ENCODE measurements at regions not wholly inside any gene's neighbourhood (a gene's known extent, or its start where the extent isn't known, plus 50 kb on each side); places are given as distances from the start of the nearest gene placed in this dataset.

DNA sequence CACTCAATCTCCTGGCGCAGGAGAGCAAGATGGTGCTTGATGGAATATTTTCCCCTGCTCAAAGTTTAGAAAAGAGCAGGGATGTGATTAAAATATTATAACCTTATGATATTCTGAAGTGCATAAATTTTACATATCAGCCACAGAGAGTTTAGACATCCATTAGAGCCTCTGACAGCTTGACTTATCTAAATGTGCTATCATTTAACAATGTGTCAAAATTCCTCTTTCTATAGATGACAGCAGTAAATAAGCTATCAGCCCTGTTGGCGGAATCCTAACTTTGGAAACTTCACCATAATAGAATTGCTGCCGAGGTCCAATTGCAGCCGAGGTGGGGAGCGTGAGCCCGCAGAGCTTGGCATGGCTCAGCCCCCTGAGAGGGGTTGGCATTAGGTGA, 117.7 kb upstream of the MYL2 start:
- no peak for TF ChIP-seq CTCF (conservative IDR thresholded peaks at IDR 0.05; ENCODE audit: low read depth, low read length)
- H3K4me1 ChIP-seq (ENCODE audit: low read depth, poor library complexity, severe bottlenecking): no peaks in the 10 kb centered on the region
- no peaks in the 10 kb centered on the region for H3K27me3 ChIP-seq (ENCODE audit: insufficient read depth, low read depth)
- H3K4me3 ChIP-seq (IDR thresholded peaks at IDR 0.05; ENCODE audit: insufficient read depth, low read depth, low read length): no peak overlapping the region
- no peak overlapping the region for H3K9ac ChIP-seq
- no peak overlapping the region for H2AFZ ChIP-seq (ENCODE audit: low read depth)
- no peaks in the 10 kb centered on the region for H4K20me1 ChIP-seq (ENCODE audit: insufficient read depth)
- H3K79me2 ChIP-seq (ENCODE audit: insufficient read depth, low read depth): no peaks in the 10 kb centered on the region
- no peaks in the 10 kb centered on the region for H3K36me3 ChIP-seq (ENCODE audit: insufficient read depth)
- no peak overlapping the region for H3K4me2 ChIP-seq
- H3K27ac ChIP-seq: no peak overlapping the region

DNA sequence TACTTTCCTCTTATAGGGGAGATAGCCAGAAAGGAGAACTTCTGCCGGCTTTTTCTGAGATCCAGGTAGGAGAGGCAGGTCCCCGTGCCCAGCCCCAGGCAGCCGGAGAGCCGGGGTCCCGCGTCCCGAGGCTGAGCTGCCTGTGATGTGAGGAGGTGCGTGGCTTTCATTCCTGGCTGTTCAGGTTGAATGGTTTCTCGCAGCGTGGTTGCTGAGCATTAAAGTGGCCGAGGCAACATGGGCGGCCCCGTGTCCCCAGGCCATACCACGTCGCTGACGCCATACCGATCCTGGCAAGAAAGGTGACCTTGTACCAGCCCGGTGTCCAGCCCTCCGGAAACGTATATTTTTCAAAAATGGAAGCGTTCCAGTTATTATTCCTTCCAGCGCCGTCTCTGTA, 116.7 kb upstream of the MYL2 start:
- no peak overlapping the region for H3K4me2 ChIP-seq
- H2AFZ ChIP-seq (ENCODE audit: low read depth): no peak overlapping the region
- H3K36me3 ChIP-seq (ENCODE audit: insufficient read depth): no peaks in the 10 kb centered on the region
- H3K9ac ChIP-seq: no peak overlapping the region
- no peak overlapping the region for H3K4me3 ChIP-seq (IDR thresholded peaks at IDR 0.05; ENCODE audit: insufficient read depth, low read depth, low read length)
- H3K27me3 ChIP-seq (ENCODE audit: insufficient read depth, low read depth): no peaks in the 10 kb centered on the region
- H3K79me2 ChIP-seq (ENCODE audit: insufficient read depth, low read depth): no peaks in the 10 kb centered on the region
- TF ChIP-seq CTCF (conservative IDR thresholded peaks at IDR 0.05; ENCODE audit: low read depth, low read length): no peak
- H3K27ac ChIP-seq: no peak overlapping the region
- H3K4me1 ChIP-seq (ENCODE audit: low read depth, poor library complexity, severe bottlenecking): no peaks in the 10 kb centered on the region
- no peaks in the 10 kb centered on the region for H4K20me1 ChIP-seq (ENCODE audit: insufficient read depth)

DNA sequence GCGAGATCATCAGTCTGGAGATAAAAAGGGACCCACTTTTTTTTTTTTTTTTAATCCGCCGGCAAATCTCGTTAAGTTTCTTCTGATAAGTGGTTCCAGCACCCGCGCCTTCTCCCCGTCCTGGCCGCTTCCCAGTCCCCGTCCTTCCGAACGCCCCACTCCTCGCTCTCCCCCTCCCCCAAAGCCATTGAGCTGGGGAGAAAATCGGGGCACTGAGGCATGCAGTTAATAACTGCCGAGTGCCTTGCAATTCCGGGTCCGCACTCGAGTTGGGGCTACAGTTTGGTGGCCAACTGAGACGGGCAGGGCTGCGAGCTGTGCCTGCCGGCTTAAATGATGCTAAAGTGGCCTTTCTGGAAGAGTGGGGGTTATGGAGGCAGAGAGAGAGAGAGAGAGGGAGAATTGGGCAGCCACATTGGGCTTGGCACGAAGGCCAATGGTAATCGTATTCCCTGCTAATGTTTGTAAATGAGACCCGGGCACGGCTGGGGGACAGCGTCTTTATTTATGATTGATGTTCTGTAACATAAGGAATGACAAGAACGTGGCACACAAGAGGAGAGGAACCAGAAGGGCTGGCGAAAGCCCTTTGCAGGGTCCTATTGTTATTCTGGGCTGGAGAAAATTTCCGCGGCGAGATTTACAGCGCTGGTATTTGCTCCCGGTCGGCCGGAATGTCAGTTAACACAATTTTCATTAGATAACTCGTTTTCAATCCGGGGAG, 115.4 kb upstream of the MYL2 start:
- no peaks in the 10 kb centered on the region for H3K27me3 ChIP-seq (ENCODE audit: insufficient read depth, low read depth)
- H3K4me3 ChIP-seq (IDR thresholded peaks at IDR 0.05; ENCODE audit: insufficient read depth, low read depth, low read length): no peak overlapping the region

GRCh38 chr12:111034886-111035577, 114.7 kb upstream of the MYL2 start:
- H3K4me1 ChIP-seq (ENCODE audit: low read depth, poor library complexity, severe bottlenecking): no peaks in the 10 kb centered on the region
- no peak overlapping the region for H3K4me3 ChIP-seq (IDR thresholded peaks at IDR 0.05; ENCODE audit: insufficient read depth, low read depth, low read length)
- no peak for TF ChIP-seq CTCF (conservative IDR thresholded peaks at IDR 0.05; ENCODE audit: low read depth, low read length)
- no peaks in the 10 kb centered on the region for H3K79me2 ChIP-seq (ENCODE audit: insufficient read depth, low read depth)
- no peaks in the 10 kb centered on the region for H3K27me3 ChIP-seq (ENCODE audit: insufficient read depth, low read depth)
- H3K9ac ChIP-seq: no peak overlapping the region
- H3K36me3 ChIP-seq (ENCODE audit: insufficient read depth): no peaks in the 10 kb centered on the region
- H3K27ac ChIP-seq: no peak overlapping the region
- H4K20me1 ChIP-seq (ENCODE audit: insufficient read depth): no peaks in the 10 kb centered on the region
- no peak overlapping the region for H2AFZ ChIP-seq (ENCODE audit: low read depth)
- H3K4me2 ChIP-seq: no peak overlapping the region

More for the DNA sequence above, 115.4 kb upstream of the MYL2 start:
- no peak overlapping the region for H3K4me2 ChIP-seq
- no peaks in the 10 kb centered on the region for H3K79me2 ChIP-seq (ENCODE audit: insufficient read depth, low read depth)
- no peak overlapping the region for H3K9ac ChIP-seq
- H3K27ac ChIP-seq: no peak overlapping the region
- no peaks in the 10 kb centered on the region for H3K36me3 ChIP-seq (ENCODE audit: insufficient read depth)
- H2AFZ ChIP-seq (ENCODE audit: low read depth): no peak overlapping the region
- no peaks in the 10 kb centered on the region for H3K4me1 ChIP-seq (ENCODE audit: low read depth, poor library complexity, severe bottlenecking)
- TF ChIP-seq CTCF (conservative IDR thresholded peaks at IDR 0.05; ENCODE audit: low read depth, low read length): no peak
- H4K20me1 ChIP-seq (ENCODE audit: insufficient read depth): no peaks in the 10 kb centered on the region
